COLO668 (cell line): ENCODE measurements at regions not wholly inside any gene's neighbourhood (a gene's known extent, or its start where the extent isn't known, plus 50 kb on each side); places are given as distances from the start of the nearest gene placed in this dataset.

Experiments used
- DNase-seq: peaks from one replicate; lab custom pipeline; 2025; ENCODE audit not compliant: unreplicated experiment; lab: John Stamatoyannopoulos, UW

DNA sequence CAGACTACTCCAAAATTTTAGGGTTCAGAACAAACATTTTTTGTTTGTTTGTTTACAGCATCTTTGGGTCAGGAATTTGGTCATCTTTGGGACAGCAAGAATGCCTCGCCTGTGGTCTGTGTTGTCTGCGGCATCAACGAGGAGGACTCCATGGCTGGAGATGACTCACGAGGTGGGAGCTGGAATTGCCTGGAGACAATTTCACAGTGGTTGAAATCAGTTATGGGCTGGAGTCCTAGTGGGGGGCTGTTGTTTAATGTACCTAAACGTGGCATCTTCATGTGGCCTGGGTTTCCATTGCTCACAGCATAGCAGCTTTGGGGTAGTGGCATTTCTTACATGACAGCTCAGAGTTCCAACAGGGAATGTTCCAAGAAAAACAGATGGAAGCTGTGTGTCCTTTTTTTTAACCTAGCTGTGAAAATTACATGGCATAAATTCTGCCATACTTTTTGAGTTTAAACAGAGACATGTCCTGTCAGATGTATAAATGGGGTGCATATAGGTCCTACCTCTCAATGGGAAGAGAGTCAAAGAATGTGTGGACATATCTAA, 507.3 kb upstream of the CBLB start:
- DNase-seq: no peak

DNA sequence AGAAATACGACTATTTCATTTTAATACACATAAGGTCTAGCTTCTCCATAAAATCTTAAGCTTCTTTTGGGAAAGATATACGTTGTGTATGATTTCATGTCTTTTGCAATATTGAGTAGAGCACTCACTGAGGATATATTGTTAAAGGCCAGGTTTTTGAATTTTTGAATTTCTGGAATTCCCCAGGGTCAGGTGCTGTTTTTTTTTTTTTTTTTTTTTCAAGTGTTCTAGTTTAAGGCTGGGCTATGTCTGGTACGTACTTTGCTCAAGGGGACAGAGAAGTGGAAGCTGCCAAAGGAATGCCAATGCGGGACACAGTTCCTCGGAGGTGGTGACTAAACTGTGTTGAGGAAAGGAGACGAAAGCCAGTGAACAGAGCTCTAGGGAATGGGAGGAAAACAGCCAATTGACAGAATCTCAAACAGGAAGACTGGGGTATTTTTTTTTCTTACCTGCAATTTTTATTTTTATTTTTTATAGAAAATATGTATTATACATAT, 510.5 kb upstream of the CBLB start:
- no peak for DNase-seq

DNA sequence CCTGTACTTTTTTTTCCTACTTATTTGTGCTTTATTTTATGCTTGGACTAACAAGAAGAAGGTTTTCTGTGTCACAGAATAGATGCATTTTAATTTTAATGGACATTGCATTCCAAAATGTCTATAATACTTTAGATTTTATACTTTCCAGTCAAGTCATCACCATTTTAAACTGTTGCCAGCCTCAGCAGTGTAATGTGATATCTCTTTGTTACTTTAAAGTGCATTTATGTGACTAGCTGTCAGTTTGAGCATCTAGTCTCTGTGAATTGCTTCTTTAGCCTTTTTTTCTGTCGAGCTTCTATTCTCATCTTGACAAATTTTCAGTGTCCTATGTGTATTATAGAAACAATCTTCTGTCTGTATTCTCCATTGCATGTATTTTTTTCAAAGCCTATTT, 511.4 kb upstream of the CBLB start:
- no peak for DNase-seq

DNA sequence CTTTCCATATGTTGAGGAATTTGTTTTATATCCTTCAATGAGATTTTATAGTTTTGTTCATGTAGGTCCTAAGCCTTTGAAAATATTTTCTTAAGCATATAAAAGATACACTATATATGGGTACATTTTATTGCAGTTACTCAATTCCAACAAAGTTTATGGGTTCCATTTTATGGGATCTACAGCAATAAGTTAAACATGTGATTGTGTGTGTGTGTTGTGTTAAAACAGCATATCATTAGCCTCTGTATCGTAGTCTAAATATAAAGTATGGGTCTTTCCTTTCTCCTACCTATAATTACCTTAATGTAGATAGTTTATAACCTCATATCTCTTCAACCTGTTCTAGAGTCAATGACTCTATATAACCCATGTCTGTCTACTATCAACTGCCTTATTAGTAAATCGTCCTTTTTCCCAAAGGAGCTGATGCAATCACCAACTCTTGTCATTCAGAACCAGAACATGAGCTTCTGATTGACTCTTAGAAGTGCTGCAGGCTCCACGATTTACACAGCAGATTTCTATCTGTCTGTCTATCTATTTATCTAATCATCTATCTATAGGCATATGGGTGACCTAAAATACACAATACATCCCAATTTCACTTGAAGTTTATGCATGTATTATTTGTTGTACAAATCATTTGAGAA, 512.6 kb upstream of the CBLB start:
- no peak for DNase-seq

DNA sequence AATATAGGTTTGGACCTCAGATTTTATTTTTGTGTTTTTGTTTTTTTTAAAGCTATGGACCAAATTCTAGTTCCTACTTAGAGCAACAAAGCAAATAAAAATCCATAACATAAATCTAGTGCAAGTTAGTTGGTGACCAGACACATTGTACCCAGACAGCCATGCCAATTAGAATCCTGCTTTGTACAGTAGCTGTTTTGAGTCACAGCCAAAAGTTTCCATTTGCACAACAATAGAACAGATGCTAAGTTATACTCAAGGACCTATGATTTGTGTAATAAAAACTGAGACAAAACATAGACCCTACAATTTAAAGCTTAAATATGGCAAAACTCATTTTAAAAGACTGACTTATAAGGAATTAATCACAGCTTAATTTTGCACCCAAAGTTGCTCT, 513.1 kb upstream of the CBLB start:
- no peak for DNase-seq

DNA sequence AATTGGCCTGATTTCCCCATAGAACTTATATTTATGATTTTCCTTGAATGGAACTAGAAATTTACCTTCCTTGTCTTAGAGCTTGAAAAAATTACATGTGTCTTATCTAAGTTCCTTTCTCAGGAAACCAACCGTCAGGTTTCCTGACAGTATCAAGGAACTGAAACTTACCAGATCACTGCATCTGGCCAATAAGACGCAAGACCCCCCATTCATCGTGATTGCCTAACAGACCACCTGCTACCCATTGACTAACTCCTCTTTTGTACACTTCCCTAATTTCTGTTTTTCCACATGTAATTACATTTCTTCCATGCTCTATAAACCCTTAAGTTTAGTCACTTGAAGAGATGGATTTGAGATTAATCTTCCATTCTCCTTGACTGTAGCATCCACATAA, 517.2 kb upstream of the CBLB start:
- DNase-seq: no peak

DNA sequence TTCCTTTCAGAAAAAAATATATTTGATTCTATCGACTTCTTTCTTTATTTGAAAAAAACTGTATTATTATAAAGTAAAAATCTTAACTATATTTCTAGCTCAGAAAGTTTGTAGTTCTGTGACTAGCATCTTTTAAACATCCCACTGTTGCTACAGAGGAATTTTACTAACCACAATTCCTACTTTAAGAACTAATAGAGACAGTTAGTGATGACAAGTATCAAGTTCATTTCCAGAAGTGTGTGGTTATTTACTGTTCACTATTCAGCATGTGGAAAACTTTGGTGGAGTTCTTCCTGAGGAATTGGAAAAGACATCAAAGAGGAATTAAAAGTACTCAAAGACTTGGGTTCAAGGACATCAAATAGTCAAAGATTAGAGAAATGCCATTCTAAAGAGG, 524.1 kb upstream of the CBLB start:
- DNase-seq: no peak

DNA sequence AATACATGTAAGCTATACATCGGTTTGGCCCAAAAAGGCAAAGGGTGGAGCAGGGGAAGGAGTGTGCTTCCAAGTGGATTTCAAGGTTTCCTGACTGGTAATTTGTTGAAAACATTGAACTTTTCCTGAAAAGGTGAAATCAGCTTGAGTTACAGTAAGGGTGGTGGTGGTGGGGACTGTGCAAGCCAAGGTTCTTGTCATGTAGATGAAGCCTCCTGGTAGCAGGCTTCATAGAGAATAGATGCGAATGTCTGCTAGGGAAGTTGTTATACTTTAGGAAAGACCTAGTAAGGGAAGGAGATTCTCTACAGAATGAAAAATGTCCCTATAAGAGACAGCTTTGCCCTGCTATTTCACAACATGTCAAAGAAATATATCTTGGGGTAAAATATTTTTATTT, 528.2 kb upstream of the CBLB start:
- DNase-seq: no peak

DNA sequence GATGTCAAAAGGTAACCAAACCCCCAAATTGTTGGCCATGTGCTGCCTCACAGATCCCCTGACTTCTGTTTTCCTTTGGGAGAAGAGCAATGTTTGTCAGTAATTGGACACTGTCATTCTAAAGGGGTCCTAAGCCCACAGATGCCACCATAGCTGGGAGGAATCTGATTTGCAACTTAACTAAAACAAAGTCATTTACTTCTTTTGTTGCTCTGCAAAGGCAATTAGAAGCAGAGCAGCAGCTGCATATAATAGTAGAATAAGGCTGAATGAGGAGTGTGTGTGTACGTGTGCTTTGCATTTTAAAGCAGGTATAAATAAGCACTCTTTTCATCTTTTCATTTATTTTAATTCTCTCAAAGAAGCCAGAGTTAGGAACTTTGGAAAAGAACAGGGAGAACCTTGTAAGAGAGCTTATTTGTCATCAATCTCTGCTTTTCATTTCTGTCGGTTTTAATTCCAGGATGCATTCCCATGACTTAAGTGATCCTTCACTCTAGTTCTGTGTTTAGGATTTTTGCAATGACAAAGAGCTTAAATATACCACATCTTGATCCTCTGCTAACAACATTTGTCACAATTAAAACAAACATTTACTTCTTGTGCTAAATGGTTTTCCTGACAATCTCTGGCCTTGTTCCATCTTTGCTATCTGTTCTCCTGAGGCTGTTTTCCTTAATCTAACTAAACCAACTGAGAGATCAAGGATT, 530.2 kb upstream of the CBLB start:
- DNase-seq: no peak

DNA sequence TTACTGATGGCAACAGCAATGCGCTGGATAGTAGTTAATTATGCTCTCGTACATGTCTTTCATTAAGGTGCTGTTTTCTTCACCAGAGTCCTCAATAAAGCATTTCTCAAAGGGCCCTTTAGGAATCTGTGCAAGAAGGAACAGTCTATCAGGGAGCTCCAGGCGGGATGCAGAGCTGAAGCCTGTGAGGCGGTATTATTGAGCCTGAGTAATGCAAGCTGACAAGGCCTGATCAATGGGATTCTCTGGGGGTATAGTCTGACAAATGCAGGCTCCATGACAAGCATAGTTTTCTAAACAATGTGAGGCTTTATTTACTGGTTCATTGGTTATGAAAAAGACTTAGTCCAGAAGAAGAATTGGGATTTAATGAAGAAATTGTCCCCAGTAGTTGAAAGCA, 530.9 kb upstream of the CBLB start:
- no peak for DNase-seq

DNA sequence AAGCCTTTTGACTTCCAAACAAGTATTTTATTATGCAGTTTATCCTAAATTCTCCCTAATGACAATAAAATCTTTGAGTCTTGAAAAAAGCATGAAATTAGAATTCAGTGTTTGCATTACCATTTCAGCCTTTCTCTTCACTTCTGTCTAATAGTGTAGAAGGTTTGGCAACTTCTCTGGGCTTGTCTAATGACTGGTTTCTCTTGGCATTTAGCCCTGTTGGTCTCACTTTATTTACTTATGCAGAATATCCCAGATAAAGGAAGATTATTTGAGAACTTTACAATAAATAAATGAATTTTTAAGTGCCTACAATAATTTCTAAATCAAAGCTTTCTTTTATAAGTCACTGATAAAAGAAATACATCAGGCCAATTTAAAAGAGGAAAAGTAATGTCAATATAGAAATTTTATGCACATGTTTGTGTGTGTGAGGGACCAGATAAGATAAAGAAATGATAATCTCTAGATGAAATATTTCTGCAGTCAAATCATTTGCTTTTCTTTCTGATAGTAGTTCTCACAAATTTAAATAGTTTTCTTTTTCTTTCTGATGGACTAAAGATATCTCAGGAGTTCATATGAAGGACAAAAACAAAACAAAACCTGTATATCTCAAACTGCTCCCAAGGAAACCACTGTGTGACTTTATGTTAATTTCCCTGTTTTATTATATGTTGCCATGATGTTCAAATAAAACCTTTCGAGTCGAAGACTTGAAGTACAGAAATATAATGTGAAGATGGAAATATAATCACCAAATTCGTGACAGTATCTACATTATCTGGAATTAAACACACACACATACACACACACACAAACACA, 533.1 kb upstream of the CBLB start:
- DNase-seq: no peak

DNA sequence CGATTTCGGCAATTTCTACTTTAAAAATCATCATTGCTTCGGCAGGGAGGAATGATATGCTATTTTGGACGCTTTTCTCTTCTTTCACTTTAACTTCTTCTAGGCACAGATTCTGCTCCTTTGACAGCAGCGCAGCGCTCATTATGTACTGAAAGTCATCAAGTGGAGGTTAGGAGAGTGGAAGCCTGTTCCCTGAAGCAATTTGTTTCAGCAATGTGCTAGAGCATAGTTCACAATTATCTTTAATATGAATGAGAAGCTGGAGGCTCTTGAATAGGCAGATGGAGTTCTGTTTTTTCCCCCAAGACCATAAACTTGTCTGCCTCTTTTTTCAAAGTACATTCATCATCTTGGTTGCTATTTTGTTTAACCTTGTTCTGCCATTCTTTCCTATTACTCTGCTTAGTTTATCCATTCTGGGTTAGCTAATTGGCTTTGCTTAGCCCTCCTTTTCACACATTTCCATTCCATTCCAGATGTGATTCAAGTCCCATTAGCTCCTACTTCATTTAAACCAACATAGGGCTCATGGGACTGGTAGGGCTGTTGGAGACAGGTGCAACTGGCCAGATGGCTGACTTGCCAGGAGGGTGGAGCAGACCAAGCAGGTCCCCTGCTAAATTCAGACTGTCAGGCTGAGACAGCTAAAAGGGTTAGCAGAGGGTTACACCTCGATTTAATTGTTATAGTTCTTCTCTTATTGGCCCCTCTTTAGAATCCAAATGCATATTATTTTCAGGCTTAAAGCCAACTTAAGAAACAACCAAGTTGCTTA, 534.7 kb upstream of the CBLB start:
- no peak for DNase-seq

DNA sequence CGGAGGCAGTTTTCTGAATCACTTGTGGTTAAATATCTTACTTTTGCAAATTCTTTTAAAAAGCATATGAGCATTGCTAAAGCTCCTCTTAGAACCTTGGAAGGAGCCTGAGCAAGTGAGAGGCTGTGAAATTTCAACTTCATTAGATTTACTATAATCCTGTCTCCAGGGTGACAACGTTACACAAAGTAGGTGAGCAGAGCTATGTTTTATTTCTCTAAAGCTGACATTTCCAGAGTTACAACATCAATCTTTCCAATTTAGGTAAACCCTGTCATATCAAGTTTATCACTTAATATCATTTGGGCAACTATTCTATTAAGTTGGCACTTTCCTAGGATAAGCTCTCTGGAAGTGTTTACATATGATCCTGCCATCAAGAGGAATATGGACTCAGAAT, 544.9 kb upstream of the CBLB start:
- DNase-seq: no peak

DNA sequence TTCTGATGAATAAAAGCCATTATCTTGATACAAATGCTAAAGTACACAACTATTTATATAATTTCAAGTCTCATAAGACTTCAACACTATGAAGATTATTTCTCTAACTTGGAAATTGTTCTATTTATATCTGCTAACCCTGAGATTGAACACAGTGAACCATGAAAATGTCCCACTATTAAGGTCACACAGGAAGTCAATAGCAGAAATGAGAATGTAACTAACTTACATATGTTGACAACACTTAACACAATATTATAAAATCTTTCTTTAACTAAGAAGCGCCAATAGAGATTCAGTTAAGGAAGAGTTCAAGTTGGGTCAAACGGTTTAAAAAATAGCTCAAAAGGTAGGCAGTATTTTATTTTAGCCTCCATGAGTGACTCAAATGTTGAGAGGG, 551.8 kb upstream of the CBLB start:
- no peak for DNase-seq

DNA sequence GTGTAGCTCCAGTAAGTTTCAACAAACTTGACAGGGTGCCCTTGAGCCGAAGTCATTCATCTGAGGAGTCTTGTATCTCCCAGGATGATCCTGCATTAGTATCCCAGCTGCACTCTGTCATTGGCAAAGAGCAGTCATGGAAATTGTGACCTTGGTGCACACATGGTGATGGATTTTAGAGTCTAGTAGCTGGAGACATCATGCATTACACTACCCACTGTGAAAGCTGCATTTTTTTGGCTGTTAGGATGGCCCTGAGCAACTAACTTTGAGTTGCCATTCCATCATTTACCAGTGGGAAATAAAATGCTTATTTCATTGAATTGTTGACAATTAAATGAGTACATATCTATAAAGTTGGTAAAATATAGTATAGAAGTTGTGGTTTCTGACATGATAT, 552.6 kb upstream of the CBLB start:
- DNase-seq: no peak

DNA sequence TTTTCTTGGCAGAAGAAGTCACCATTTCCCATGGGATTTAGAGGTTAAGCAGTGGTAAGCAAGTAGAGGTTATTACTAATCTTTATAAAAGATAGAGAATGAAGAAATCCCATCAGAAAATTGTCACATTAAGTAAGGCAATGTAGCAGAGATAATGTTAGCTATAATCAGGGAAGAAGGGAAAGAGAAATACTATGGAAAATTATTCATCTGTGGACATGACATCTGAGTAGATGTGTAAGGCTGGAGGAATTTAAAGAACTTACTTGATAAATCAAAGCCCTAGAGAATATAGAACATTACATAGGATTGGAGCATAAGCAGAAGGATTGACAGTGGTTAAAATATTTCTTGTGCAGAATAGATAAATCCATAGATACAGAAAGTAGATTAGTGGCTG, 553.1 kb upstream of the CBLB start:
- no peak for DNase-seq

DNA sequence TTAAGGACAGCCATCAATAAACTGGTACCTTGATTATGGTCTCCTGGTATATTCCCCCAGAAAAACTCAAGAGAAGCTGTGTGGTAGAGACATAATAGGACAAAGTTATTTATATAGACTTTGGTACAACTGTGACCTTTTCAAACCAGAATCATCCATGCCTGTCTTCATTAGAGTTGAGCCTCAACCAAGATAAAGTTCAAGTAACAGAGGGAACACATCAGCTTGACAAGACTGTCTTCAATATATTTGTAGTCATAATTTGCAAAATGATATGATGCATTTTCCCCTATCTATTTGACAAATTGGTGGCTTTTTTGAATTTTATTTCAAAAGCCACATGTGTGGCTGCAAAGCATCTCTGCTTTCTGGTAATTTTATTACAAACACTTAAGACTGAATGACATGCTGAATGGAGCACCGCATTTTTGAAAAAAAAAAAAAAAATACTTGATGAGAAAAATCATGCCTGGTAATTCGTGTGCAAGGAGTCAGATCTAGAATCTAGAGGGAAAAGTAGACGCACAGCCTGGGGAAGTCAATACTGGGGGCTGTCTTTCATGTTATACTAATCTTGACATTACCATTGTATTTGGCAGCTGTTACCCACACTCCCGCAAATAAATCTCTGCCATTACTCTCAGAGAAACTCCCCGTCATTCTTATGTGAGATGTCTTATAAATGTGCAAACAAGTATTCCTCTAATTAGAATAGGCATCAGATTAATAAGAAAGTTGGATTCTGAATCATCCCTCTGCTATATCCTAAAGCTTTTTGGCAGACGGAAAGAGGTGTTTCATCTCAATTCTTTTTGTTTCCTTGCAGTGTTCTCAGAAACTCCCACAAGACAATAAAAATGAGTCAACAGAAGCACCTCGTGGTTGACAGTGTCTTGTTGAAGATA, 554.8 kb upstream of the CBLB start:
- no peak for DNase-seq

DNA sequence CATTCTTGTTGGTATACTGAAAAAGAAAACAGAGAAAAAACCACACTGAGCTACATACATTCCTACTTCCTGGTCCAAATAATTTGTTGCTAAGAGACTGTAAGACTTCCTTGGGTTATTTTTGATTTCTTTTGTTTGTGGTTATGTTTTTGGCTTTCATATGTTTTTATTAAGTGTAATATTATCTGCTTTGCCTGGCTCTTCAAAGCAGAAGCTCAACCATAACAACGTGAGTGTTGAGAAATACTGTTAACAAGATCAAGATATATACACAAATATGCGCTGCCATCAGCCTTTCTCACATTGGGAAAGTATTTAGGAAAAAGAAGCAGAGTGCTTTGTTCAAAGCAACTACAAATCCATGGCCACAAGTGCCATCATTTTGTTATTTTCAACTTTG, 556.2 kb upstream of the CBLB start:
- DNase-seq: no peak

DNA sequence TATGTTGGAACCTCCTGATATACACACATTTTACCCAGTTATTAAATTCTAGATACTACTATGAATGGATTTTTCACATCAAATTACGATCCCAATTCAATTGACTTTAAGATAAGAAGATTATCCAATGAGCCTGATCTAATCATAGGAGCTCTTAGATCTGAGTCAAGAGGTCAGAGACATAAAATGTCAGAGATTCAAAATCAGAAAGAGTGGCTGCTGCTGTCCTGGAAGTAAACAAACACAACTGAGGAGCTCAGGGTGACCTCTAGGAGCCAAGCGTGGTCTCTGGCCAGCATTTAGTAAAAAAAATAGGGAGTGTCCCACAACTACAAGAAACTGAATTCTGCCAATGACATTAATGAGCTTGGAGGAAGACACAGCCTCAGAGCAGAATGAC, 557.1 kb upstream of the CBLB start:
- DNase-seq: no peak

DNA sequence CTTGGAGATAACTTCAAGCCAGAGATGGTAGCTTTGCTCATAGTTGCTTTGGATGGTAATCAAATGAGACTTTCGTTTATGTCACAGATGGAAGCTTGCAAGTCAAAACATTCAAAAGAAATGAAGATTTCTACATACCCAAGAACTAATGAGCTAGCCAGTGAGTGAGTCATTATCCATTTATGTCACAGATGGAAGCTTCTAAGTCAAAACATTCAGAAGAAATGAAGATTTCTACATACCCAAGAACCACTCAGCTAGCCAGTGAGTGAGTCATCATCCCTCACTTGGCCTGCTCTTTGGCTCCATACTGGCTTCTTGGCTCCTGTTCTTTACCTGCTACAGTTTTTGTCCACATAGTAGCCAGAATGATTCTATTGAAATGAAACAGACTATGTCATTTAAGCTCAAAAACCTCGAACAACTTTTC, 559.8 kb upstream of the CBLB start:
- no peak for DNase-seq
